Activated CD8-positive, alpha-beta T cell treated with anti-CD3 and anti-CD28 coated beads for 36 hours (primary cell): ENCODE measurements at regions not wholly inside any gene's neighbourhood (a gene's known extent, or its start where the extent isn't known, plus 50 kb on each side); places are given as distances from the start of the nearest gene placed in this dataset.

Experiments used
- ATAC-seq: fragments of 200-7000 bp; cut with Tn5 transposase; one replicate; pipeline ENCODE4 v1.10.0; 2021; ENCODE audit warnings: mild to moderate bottlenecking, moderate library complexity
- CTCF ChIA-PET: fragments of 350-600 bp; sonication (Branson Sonifier 250); formaldehyde crosslinking; loops from one replicate; lab custom pipeline; 2021; ENCODE audit warnings: antibody characterized with exemption; lab: Charles Lee
- POLR2A ChIA-PET: fragments of 350-600 bp; sonication (Branson Sonifier 250); formaldehyde crosslinking; loops from one replicate; lab custom pipeline; 2021; ENCODE audit warnings: antibody characterized with exemption; lab: Charles Lee
- DNase-seq: peaks from one replicate; pipeline ENCODE4 v3.0.0-alpha.2; 2020
- H3K27ac Mint-ChIP-seq: one replicate; pipeline ENCODE4 v1.8.0; 2021; ENCODE audit warnings: mild to moderate bottlenecking, mixed read lengths
- H3K27me3 Mint-ChIP-seq: one replicate; pipeline ENCODE4 v1.8.0; 2021; ENCODE audit warnings: mixed read lengths
- H3K36me3 Mint-ChIP-seq: one replicate; pipeline ENCODE4 v1.8.0; 2021; ENCODE audit warnings: low read depth, mixed read lengths
- H3K4me1 Mint-ChIP-seq: one replicate; pipeline ENCODE4 v1.8.0; 2021; ENCODE audit warnings: low read depth, mixed read lengths
- H3K4me3 Mint-ChIP-seq: one replicate; pipeline ENCODE4 v1.8.0; 2021; ENCODE audit warnings: mild to moderate bottlenecking, moderate library complexity, mixed read lengths
- H3K9me3 Mint-ChIP-seq: one replicate; pipeline ENCODE4 v1.8.0; 2021; ENCODE audit warnings: mixed read lengths
- CTCF ChIP-seq: fragments of 200-600 bp; IDR thresholded peaks from one replicate; pipeline ENCODE4 v1.8.0; 2022; ENCODE audit warnings: antibody characterized with exemption, mild to moderate bottlenecking
- intact Hi-C: fragments of 100-400 bp; cut with micrococcal nuclease; formaldehyde crosslinking; loops from one replicate; pipeline ENCODE4 v1.10.0; 2022

- H3K27me3 Mint-ChIP-seq: no peaks in the 10 kb centered on the region
- H3K36me3 Mint-ChIP-seq: no peaks in the 10 kb centered on the region
- peaks cover 8% of the 10 kb centered on the region for H3K9me3 Mint-ChIP-seq
- H3K4me1 Mint-ChIP-seq: no peaks in the 10 kb centered on the region
- intact Hi-C loops: no loop called here
- DNase-seq: no peak
- H3K4me3 Mint-ChIP-seq: no peak overlapping the region
- no peak for ATAC-seq
- ChIA-PET POLR2A (no interaction called here), CTCF (no interaction called here)
- H3K27ac Mint-ChIP-seq: no peak overlapping the region
- TF ChIP-seq CTCF: no peak
Measured at GRCh38 chr4:58649226-58649625, 1539.0 kb upstream of the IGFBP7 start.

GRCh38 chr4:58646126-58646525 is 1535.9 kb upstream of the IGFBP7 start:
- no peak for TF ChIP-seq CTCF
- DNase-seq: no peak
- CTCF ChIA-PET: no interaction called here

GRCh38 chr4:58644549-58644948 is 1534.4 kb upstream of the IGFBP7 start:
- ChIA-PET CTCF (no interaction called here), POLR2A (no interaction called here)
- Mint-ChIP-seq H3K27me3 (no peaks in the 10 kb centered on the region), H3K4me1 (no peaks in the 10 kb centered on the region), H3K4me3 (no peak overlapping the region), H3K27ac (no peak overlapping the region), H3K9me3 (peaks cover 16% of the 10 kb centered on the region), H3K36me3 (no peaks in the 10 kb centered on the region)
- no peak for ATAC-seq
- intact Hi-C loops: no loop called here
- no peak for TF ChIP-seq CTCF
- DNase-seq: no peak

More at GRCh38 chr4:58646126-58646525, 1535.9 kb upstream of the IGFBP7 start:
- H3K27me3 Mint-ChIP-seq: no peaks in the 10 kb centered on the region
- intact Hi-C loops: no loop called here
- no peaks in the 10 kb centered on the region for H3K4me1 Mint-ChIP-seq
- H3K36me3 Mint-ChIP-seq: no peaks in the 10 kb centered on the region
- no peak overlapping the region for H3K27ac Mint-ChIP-seq
- no peak for ATAC-seq
- POLR2A ChIA-PET: no interaction called here
- no peak overlapping the region for H3K4me3 Mint-ChIP-seq
- H3K9me3 Mint-ChIP-seq: peaks cover 11% of the 10 kb centered on the region

GRCh38 chr4:58636381-58636780 is 1526.2 kb upstream of the IGFBP7 start:
- H3K27me3 Mint-ChIP-seq: no peaks in the 10 kb centered on the region
- POLR2A ChIA-PET: no interaction called here
- H3K36me3 Mint-ChIP-seq: no peaks in the 10 kb centered on the region
- intact Hi-C loops: no loop called here
- H3K4me3 Mint-ChIP-seq: no peak overlapping the region
- no peak for TF ChIP-seq CTCF
- peaks cover 12% of the 10 kb centered on the region for H3K9me3 Mint-ChIP-seq
- no peak for DNase-seq
- H3K4me1 Mint-ChIP-seq: no peaks in the 10 kb centered on the region
- CTCF ChIA-PET: no interaction called here
- H3K27ac Mint-ChIP-seq: no peak overlapping the region
- ATAC-seq: no peak

- TF ChIP-seq CTCF: no peak
- CTCF ChIA-PET: no interaction called here
- H3K9me3 Mint-ChIP-seq: peaks cover 7% of the 10 kb centered on the region
- POLR2A ChIA-PET: no interaction called here
- intact Hi-C loops: no loop called here
- H3K4me1 Mint-ChIP-seq: no peaks in the 10 kb centered on the region
- DNase-seq (no peak), ATAC-seq (no peak)
- no peaks in the 10 kb centered on the region for H3K36me3 Mint-ChIP-seq
- H3K4me3 Mint-ChIP-seq: no peak overlapping the region
- H3K27me3 Mint-ChIP-seq: no peaks in the 10 kb centered on the region
- no peak overlapping the region for H3K27ac Mint-ChIP-seq
Measured at GRCh38 chr4:58617226-58617625, 1507.0 kb upstream of the IGFBP7 start.
